HCT116 (cell line): ENCODE measurements at regions not wholly inside any gene's neighbourhood (a gene's known extent, or its start where the extent isn't known, plus 50 kb on each side); places are given as distances from the start of the nearest gene placed in this dataset.

ENCODE experiments used
- ATAC-seq: fragments of 200-7000 bp; cut with Tn5 transposase; 2 replicates; pipeline ENCODE4 v1.9.1; 2020; ENCODE audit warnings: mild to moderate bottlenecking, moderate library complexity
- BruUV-seq: library from RNA; stranded (reverse); fragments of 400-500 nt; replicated peaks from 2 replicates; lab custom pipeline; 2021; lab: Mats Ljungman, UMichigan
- CTCF ChIA-PET: fragments of 300-600 bp; sonication (Branson Sonifier 250); formaldehyde crosslinking; loops from one replicate; lab custom pipeline; 2021; ENCODE audit warnings: antibody characterized with exemption; lab: Charles Lee
- POLR2A ChIA-PET: fragments of 300-600, 350-600 bp; sonication (Branson Sonifier 250); formaldehyde crosslinking; loops from one replicate; lab custom pipeline; 2021; ENCODE audit warnings: antibody characterized with exemption; lab: Charles Lee
- RAD21 ChIA-PET, 2 experiments: fragments of 300-600 bp; sonication (Branson Sonifier 250); formaldehyde crosslinking; loops; one replicate each; lab custom pipeline; 2023; ENCODE audit warnings: low total read pairs in 2 of 2; ENCODE audit not compliant: uncharacterized antibody in 2 of 2, unreplicated experiment in 2 of 2, low non-redundant PET in 1 of 2; lab: Charles Lee
- DNase-seq: peaks from one replicate; pipeline ENCODE4 v3.0.0-alpha.2; 2010; ENCODE audit warnings: low read depth, low spot score
- H2AFZ ChIP-seq: fragments of 200-600 bp; shearing (Covaris generic), sonication (generic); 2 replicates; pipeline ENCODE4 v1.6.1; 2017; ENCODE audit warnings: low read depth, mixed run types, mixed read lengths, antibody characterized with exemption, low read length; ENCODE audit not compliant: poor library complexity, severe bottlenecking
- H3K27ac ChIP-seq: 2 replicates; pipeline ENCODE4 v1.5.1; 2012; ENCODE audit warnings: low read depth, low read length
- H3K27me3 ChIP-seq: fragments of 200-600 bp; sonication (generic); 2 replicates; pipeline ENCODE4 v1.6.1; 2016; ENCODE audit warnings: mixed run types, low read length, mixed read lengths; ENCODE audit not compliant: insufficient read depth
- H3K36me3 ChIP-seq, 2 experiments: fragments of 200-500 bp in 1 of 2; fragments of 200-600 bp in 1 of 2; sonication (Bioruptor generic) in 1 of 2; sonication (generic) in 1 of 2; 2 replicates each; pipeline versions ENCODE4 v1.5.1 to v1.6.1; 2014 to 2016; ENCODE audit warnings: low read length in 2 of 2, inconsistent platforms in 1 of 2, mixed read lengths in 1 of 2, mixed run types in 1 of 2; ENCODE audit not compliant: insufficient read depth in 2 of 2, control insufficient read depth in 1 of 2
- H3K4me1 ChIP-seq, 2 experiments: fragments of 200-600 bp in 1 of 2; sonication (generic) in 1 of 2; 2 replicates each; pipeline versions ENCODE4 v1.5.1 to v1.6.1; 2012 to 2017; ENCODE audit warnings: low read length in 2 of 2, inconsistent platforms in 1 of 2, mild to moderate bottlenecking in 1 of 2, mixed read lengths in 1 of 2, mixed run types in 1 of 2, moderate library complexity in 1 of 2; ENCODE audit not compliant: insufficient read depth in 2 of 2, control insufficient read depth in 1 of 2
- H3K4me2 ChIP-seq: fragments of 200-600 bp; sonication (generic); 2 replicates; pipeline ENCODE4 v1.6.1; 2017; ENCODE audit warnings: mixed run types, low read length, mixed read lengths
- H3K4me3 ChIP-seq, 2 experiments: fragments of 200-600 bp in 1 of 2; sonication (generic) in 1 of 2; replicated peaks in 1 of 2; 2 replicates each; pipeline ENCODE4 v1.5.1; 2011 to 2016; ENCODE audit warnings: low read length in 2 of 2, control low read depth in 1 of 2, low read depth in 1 of 2, mild to moderate bottlenecking in 1 of 2, mixed read lengths in 1 of 2, mixed run types in 1 of 2
- H3K79me2 ChIP-seq: fragments of 200-600 bp; sonication (generic); 2 replicates; pipeline ENCODE4 v1.6.1; 2017; ENCODE audit warnings: mild to moderate bottlenecking, mixed run types, low read length, moderate library complexity, mixed read lengths; ENCODE audit not compliant: insufficient read depth
- H3K9ac ChIP-seq: fragments of 200-600 bp; sonication (generic); 2 replicates; pipeline ENCODE4 v1.6.1; 2016; ENCODE audit warnings: low read length, mixed read lengths
- H3K9me2 ChIP-seq: fragments of 200-600 bp; sonication (generic), shearing (Covaris generic); 2 replicates; pipeline ENCODE4 v1.6.1; 2017; ENCODE audit warnings: mixed run types, mild to moderate bottlenecking, moderate library complexity; ENCODE audit not compliant: insufficient read depth
- H3K9me3 ChIP-seq, 2 experiments: fragments of 200-500 bp in 1 of 2; fragments of 200-600 bp in 1 of 2; sonication (Bioruptor generic) in 1 of 2; sonication (generic) in 1 of 2; 2 replicates each; pipeline ENCODE4 v1.6.1; 2014 to 2017; ENCODE audit warnings: low read length in 2 of 2, mixed read lengths in 2 of 2, inconsistent platforms in 1 of 2, low read depth in 1 of 2, mild to moderate bottlenecking in 1 of 2, mixed run types in 1 of 2, moderate library complexity in 1 of 2; ENCODE audit not compliant: control insufficient read depth in 1 of 2, insufficient read depth in 1 of 2
- H4K20me1 ChIP-seq: fragments of 200-600 bp; sonication (generic), shearing (Covaris generic); 2 replicates; pipeline ENCODE4 v1.6.1; 2017; ENCODE audit warnings: mixed run types, mild to moderate bottlenecking, moderate library complexity; ENCODE audit not compliant: insufficient read depth
- CBX3 ChIP-seq: IDR thresholded peaks from 2 replicates; pipeline ENCODE4 v1.6.1; 2012; ENCODE audit warnings: low read depth
- CEBPB ChIP-seq: IDR thresholded peaks from 2 replicates; pipeline ENCODE4 v1.6.1; 2012; ENCODE audit warnings: low read depth
- CTCF ChIP-seq, 3 experiments: fragments of 200-600 bp in 1 of 3; sonication (generic) in 1 of 3; IDR thresholded peaks in 2 of 3; conservative IDR thresholded peaks in 1 of 3; 2 replicates each; pipeline ENCODE4 v1.5.1; 2012 to 2017; ENCODE audit warnings: low read depth in 2 of 3, low read length in 2 of 3, antibody characterized with exemption in 1 of 3, borderline replicate concordance in 1 of 3, control low read depth in 1 of 3, mild to moderate bottlenecking in 1 of 3, mixed read lengths in 1 of 3, mixed run types in 1 of 3, moderate library complexity in 1 of 3; ENCODE audit not compliant: insufficient read depth in 1 of 3
- EZH2phosphoT487 ChIP-seq: fragments of 200-600 bp; IDR thresholded peaks from 2 replicates; pipeline ENCODE4 v1.6.1; 2018; ENCODE audit warnings: antibody characterized with exemption, borderline replicate concordance
- POLR2A ChIP-seq: IDR thresholded peaks from 2 replicates; pipeline ENCODE4 v1.7.0; 2011; ENCODE audit warnings: borderline replicate concordance; ENCODE audit not compliant: insufficient read depth, insufficient read length; ENCODE audit errors: extremely low read depth
- POLR2AphosphoS5 ChIP-seq: IDR thresholded peaks from 2 replicates; pipeline ENCODE4 v1.6.1; 2011; ENCODE audit warnings: mild to moderate bottlenecking, low read depth, low read length, moderate library complexity
- SIN3A ChIP-seq: IDR thresholded peaks from 2 replicates; pipeline ENCODE4 v1.6.1; 2012; ENCODE audit warnings: low read depth
- SP1 ChIP-seq: IDR thresholded peaks from 2 replicates; pipeline ENCODE4 v1.6.1; 2012; ENCODE audit warnings: low read depth
- SRF ChIP-seq: IDR thresholded peaks from 2 replicates; pipeline ENCODE4 v1.6.1; 2012; ENCODE audit warnings: low read depth
- YY1 ChIP-seq: IDR thresholded peaks from 2 replicates; pipeline ENCODE4 v1.6.1; 2011; ENCODE audit warnings: low read length, low read depth, moderate library complexity, mild to moderate bottlenecking; ENCODE audit not compliant: insufficient replicate concordance; ENCODE audit errors: extremely low read depth
- ZBTB33 ChIP-seq: IDR thresholded peaks from 2 replicates; pipeline ENCODE4 v1.6.1; 2011; ENCODE audit warnings: mild to moderate bottlenecking, low read length, moderate library complexity; ENCODE audit not compliant: insufficient replicate concordance; ENCODE audit errors: extremely low read depth
- ZFX ChIP-seq: fragments of 450-650 bp; IDR thresholded peaks from 2 replicates; pipeline ENCODE4 v1.6.1; 2017
- ZNF274 ChIP-seq: fragments of 200-500 bp; sonication (Bioruptor generic); IDR thresholded peaks from 2 replicates; pipeline ENCODE4 v1.6.1; 2014; ENCODE audit warnings: mild to moderate bottlenecking, low read depth, low read length, inconsistent platforms
- intact Hi-C: fragments of 100-400 bp; cut with micrococcal nuclease; formaldehyde crosslinking; loops from 2 replicates; pipeline ENCODE4 v1.10.0; 2022

GRCh38 chr11:41578421-41579051 lies 119.1 kb upstream of the LRRC4C start:
- DNase-seq (no peak), ATAC-seq (no peak)
- Histone ChIP-seq H3K9me3 (peaks cover 5% of the 10 kb centered on the region in 2 experiments; a peak in 1 of 4 replicates), H3K9me2 (no peaks in the 10 kb centered on the region), H4K20me1 (no peaks in the 10 kb centered on the region), H3K27ac (no peak overlapping the region), H3K79me2 (no peaks in the 10 kb centered on the region), H3K4me3 (no peak overlapping the region), H3K9ac (no peak overlapping the region), H2AFZ (no peak overlapping the region), H3K27me3 (no peaks in the 10 kb centered on the region), H3K4me1 (no peaks in the 10 kb centered on the region), H3K4me2 (no peak overlapping the region), H3K36me3 (no peaks in the 10 kb centered on the region)
- ChIA-PET POLR2A (no interaction called here), CTCF (no interaction called here), RAD21 (no interaction called here)
- TF ChIP-seq CTCF (IDR thresholded peaks at IDR 0.05 in 2 of 3, conservative IDR thresholded peaks at IDR 0.05 in 1 of 3; ENCODE audit: borderline replicate concordance in 1 of 3, insufficient read depth in 1 of 3, low read depth in 2 of 3, low read length in 2 of 3): no peak
- no peak for TF ChIP-seq ZNF274
- TF ChIP-seq CEBPB: no peak
- TF ChIP-seq SP1: no peak
- TF ChIP-seq SRF: no peak
- no peak for TF ChIP-seq ZBTB33
- no peak for TF ChIP-seq ZFX
- no peak for TF ChIP-seq POLR2A
- no peak for TF ChIP-seq POLR2AphosphoS5
- no peak for TF ChIP-seq CBX3
- TF ChIP-seq SIN3A: no peak
- TF ChIP-seq EZH2phosphoT487: no peak
- TF ChIP-seq YY1: no peak
- no TSS peak for BruUV-seq
- intact Hi-C loops: no loop called here
